ENCODE measurements at regions not wholly inside any gene's neighbourhood (a gene's known extent, or its start where the extent isn't known, plus 50 kb on each side); places are given as distances from the start of the nearest gene placed in this dataset.

DNA sequence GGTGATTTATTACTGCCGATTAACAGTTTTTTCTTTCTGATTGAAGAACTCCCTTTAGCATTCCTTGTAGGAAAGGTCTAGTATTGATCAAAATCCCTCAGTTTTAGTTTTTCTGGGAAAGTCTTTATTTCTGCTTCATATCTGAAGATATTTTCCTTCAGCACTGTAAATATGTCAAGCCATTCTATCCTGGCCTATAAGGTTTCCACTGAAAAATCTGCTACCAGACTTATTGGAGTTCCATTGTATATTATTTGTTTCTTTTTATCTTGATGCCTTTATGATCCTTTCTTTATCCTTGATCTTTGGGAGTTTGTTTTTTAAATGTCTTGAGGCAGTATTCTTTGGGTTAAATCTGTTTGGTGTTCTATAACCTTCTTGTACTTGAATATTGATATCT, 55.0 kb upstream of the TMTC1 start:
- TF ChIP-seq, protein P1, sequence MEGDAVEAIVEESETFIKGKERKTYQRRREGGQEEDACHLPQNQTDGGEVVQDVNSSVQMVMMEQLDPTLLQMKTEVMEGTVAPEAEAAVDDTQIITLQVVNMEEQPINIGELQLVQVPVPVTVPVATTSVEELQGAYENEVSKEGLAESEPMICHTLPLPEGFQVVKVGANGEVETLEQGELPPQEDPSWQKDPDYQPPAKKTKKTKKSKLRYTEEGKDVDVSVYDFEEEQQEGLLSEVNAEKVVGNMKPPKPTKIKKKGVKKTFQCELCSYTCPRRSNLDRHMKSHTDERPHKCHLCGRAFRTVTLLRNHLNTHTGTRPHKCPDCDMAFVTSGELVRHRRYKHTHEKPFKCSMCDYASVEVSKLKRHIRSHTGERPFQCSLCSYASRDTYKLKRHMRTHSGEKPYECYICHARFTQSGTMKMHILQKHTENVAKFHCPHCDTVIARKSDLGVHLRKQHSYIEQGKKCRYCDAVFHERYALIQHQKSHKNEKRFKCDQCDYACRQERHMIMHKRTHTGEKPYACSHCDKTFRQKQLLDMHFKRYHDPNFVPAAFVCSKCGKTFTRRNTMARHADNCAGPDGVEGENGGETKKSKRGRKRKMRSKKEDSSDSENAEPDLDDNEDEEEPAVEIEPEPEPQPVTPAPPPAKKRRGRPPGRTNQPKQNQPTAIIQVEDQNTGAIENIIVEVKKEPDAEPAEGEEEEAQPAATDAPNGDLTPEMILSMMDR (IDR thresholded peaks at IDR 0.05 in 4 of 5, conservative IDR thresholded peaks at IDR 0.05 in 1 of 5): no peak
- TF ChIP-seq POLR2A (IDR thresholded peaks at IDR 0.05): no peak
